Thoracic aorta (tissue), 2 donors: ENCODE measurements at regions not wholly inside any gene's neighbourhood (a gene's known extent, or its start where the extent isn't known, plus 50 kb on each side); places are given as distances from the start of the nearest gene placed in this dataset.

Source experiments
- ATAC-seq: fragments of 150-250 bp; one replicate; pipeline ENCODE4 v1.8.0; 2017; ENCODE audit warnings: low read depth; ENCODE audit not compliant: insufficient number of reproducible peaks, low FRiP score
- DNase-seq: peaks from one replicate; pipeline ENCODE4 v3.0.0-alpha.2; 2020; ENCODE audit warnings: low spot score
- H3K27ac ChIP-seq, 2 donors: fragments of 200-600 bp; sonication (generic); 1 replicate in 1 of 2; 2 replicates in 1 of 2; pipeline ENCODE4 v1.5.1; 2016; ENCODE audit warnings: mild to moderate bottlenecking in 2 of 2, moderate library complexity in 2 of 2
- H3K27me3 ChIP-seq: fragments of 200-600 bp; sonication (generic); replicated peaks from 2 replicates; pipeline ENCODE4 v1.6.0; 2016; ENCODE audit warnings: mild to moderate bottlenecking; ENCODE audit not compliant: insufficient read depth
- H3K36me3 ChIP-seq: fragments of 200-600 bp; sonication (generic); one replicate; pipeline ENCODE4 v1.5.1; 2016
- H3K4me1 ChIP-seq, 2 donors: fragments of 200-600 bp; sonication (generic); 1 replicate in 1 of 2; 2 replicates in 1 of 2; pipeline versions ENCODE4 v1.5.1 to v1.6.0; 2016; ENCODE audit warnings: low read depth in 2 of 2, mild to moderate bottlenecking in 1 of 2; ENCODE audit not compliant: control insufficient read depth in 1 of 2
- H3K4me3 ChIP-seq: fragments of 200-600 bp; sonication (generic); 2 replicates; pipeline ENCODE4 v1.5.1; 2016; ENCODE audit warnings: mild to moderate bottlenecking
- H3K9me3 ChIP-seq: fragments of 200-600 bp; sonication (generic); 2 replicates; pipeline ENCODE4 v1.5.1; 2016
- TF ChIP-seq, protein P1 (sequence below): fragments of 200-600 bp; sonication (generic); IDR thresholded peaks from one replicate; pipeline ENCODE4 v1.5.1; 2019; ENCODE audit warnings: antibody characterized with exemption

DNA sequence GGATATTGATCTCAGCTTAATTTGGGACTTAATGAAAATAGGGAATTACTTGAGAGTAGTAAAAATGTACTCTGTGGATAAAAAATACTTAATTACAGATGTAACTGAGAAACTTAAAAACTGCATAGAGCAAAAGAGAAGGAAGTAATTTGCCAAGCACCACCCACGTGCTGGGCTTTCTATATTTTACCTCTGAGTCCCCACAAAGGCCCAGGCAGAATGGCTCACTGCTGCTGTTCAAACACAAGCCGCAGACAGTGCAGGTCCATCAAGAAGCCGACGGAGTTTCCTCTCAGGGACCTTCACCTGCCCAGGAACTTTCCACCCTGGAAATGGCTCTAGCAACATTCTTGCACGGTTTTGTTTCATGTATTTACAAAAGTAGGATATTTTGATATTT, 77.2 kb upstream of the TRPM1 start:
- Histone ChIP-seq H3K27ac (no peak overlapping the region), H3K36me3 (no peaks in the 10 kb centered on the region), H3K9me3 (peaks cover 9% of the 10 kb centered on the region), H3K4me1 (no peaks in the 10 kb centered on the region), H3K27me3 (no peaks in the 10 kb centered on the region), H3K4me3 (no peak overlapping the region)
- DNase-seq (no peak), ATAC-seq (no peak)
- TF ChIP-seq, protein P1, sequence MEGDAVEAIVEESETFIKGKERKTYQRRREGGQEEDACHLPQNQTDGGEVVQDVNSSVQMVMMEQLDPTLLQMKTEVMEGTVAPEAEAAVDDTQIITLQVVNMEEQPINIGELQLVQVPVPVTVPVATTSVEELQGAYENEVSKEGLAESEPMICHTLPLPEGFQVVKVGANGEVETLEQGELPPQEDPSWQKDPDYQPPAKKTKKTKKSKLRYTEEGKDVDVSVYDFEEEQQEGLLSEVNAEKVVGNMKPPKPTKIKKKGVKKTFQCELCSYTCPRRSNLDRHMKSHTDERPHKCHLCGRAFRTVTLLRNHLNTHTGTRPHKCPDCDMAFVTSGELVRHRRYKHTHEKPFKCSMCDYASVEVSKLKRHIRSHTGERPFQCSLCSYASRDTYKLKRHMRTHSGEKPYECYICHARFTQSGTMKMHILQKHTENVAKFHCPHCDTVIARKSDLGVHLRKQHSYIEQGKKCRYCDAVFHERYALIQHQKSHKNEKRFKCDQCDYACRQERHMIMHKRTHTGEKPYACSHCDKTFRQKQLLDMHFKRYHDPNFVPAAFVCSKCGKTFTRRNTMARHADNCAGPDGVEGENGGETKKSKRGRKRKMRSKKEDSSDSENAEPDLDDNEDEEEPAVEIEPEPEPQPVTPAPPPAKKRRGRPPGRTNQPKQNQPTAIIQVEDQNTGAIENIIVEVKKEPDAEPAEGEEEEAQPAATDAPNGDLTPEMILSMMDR, result no peak

DNA sequence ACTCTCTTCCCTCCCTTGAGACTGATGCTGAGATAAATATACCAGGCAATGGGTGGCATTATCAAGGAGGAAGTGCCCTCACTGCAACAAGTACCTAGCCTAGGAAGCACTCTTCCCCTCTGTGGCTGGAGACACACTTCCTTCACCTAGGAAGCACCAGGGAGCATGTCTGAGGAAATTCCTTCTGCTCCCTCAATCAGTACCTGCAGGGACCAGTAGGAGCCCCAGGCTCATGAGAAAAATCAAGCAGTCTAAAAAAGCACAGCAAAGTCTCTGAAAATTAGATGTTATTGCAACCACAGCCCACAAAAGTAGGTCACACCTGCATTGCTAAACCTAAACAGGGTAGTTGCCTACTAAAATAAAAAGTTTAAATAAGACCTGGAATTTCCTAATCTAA, 78.2 kb upstream of the TRPM1 start:
- H3K27me3 ChIP-seq, result no peaks in the 10 kb centered on the region
- no peak for ATAC-seq
- H3K4me3 ChIP-seq, result no peak overlapping the region
- no peak overlapping the region for H3K27ac ChIP-seq
- TF ChIP-seq, protein P1, result no peak
- DNase-seq, result no peak
- H3K36me3 ChIP-seq, result no peaks in the 10 kb centered on the region
- H3K9me3 ChIP-seq, result peaks cover 9% of the 10 kb centered on the region
- no peaks in the 10 kb centered on the region for H3K4me1 ChIP-seq

DNA sequence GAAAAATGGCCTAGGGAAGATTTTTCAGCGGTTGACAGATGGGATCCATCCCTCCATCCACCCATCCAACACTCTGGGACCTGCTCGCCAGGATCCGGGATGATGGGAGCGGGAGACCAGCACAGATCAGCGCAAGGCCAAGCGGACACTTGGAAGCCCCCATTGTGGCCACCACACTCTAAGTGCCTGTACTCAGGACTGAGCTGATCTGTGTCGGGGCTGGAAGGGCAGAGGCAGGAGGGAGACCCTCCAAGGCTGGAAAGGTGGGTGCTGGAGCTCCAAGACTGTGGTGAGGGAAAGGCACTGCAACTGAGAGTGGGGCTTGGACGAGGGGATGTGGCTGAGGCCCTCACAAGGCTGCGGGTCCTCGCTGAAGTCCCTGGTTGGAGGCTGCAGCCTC, 91.8 kb upstream of the TRPM1 start:
- no peaks in the 10 kb centered on the region for H3K27me3 ChIP-seq
- ATAC-seq (no peak), DNase-seq (no peak)
- H3K9me3 ChIP-seq, result peaks cover 9% of the 10 kb centered on the region
- no peaks in the 10 kb centered on the region for H3K36me3 ChIP-seq
- no peak overlapping the region for H3K4me3 ChIP-seq
- no peak overlapping the region for H3K27ac ChIP-seq
- H3K4me1 ChIP-seq, result no peaks in the 10 kb centered on the region
- TF ChIP-seq, protein P1, result no peak

DNA sequence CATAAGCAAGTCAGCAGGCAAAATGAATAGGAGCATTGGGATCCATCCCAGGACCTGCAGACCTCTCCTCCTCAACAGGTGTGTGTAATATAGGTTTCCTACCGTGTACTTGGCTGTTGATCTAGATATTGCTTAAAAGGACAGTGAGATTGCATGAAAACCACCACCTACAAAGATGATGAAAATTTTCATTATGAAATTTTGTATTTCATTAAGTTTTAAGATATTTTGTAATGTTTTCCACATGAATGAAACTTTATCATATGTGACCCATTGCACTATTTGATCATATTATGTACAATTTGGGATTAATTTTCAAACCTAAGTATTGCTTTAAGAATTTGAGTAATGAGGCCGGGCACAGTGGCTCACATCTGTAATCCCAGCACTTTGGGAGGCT, 94.3 kb upstream of the TRPM1 start:
- no peak for DNase-seq
- Histone ChIP-seq H3K27ac (no peak overlapping the region), H3K36me3 (no peaks in the 10 kb centered on the region), H3K4me3 (no peak overlapping the region), H3K27me3 (no peaks in the 10 kb centered on the region), H3K9me3 (no peaks in the 10 kb centered on the region), H3K4me1 (no peaks in the 10 kb centered on the region)
- TF ChIP-seq, protein P1, result no peak
- no peak for ATAC-seq

DNA sequence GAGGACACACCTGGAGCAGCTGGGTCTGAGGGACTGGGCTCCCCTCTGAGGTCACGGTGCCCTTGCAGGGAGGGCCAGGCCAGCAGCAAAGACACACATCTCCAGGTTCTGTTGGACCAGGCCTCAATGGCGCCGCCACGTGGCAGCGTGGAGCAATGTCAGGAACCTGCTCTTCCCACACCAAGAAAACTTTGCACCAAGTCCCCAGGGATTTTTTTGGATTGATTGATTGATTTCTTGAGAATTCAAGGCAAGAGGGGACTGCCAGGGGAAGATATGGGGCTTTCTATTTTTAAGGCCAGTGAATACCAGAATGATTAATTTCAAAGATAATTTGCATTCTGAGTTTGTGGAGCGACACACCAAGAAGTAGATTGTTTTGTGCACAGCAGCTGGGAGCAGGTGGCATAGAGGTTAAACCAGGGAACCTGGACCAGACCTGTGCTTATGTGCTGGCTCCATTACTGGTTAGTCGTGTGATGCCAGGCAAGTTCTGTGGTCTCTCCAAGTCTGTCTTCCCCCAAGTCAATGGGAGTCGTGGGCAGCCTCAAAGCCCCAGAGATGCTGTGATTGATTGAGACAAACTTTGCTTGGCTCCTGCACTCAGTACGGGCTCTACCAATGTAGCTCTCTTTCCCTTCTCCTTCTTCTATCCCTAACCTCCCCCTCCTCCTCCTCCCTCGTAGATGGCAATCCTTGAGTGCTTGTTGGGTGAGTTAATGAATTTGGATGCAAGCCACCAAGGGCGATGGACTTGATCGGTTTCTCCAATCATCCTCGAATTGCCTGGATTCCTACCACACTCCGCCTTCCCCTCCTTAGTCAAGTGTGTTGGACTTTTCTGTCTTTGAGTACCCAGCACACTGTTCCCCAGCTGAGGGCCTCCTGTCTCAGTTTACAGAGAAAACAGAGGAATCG, 96.2 kb upstream of the TRPM1 start:
- H3K4me1 ChIP-seq, result no peaks in the 10 kb centered on the region
- H3K36me3 ChIP-seq, result no peaks in the 10 kb centered on the region
- no peak overlapping the region for H3K27ac ChIP-seq
- H3K9me3 ChIP-seq, result no peaks in the 10 kb centered on the region
- H3K27me3 ChIP-seq, result no peaks in the 10 kb centered on the region
- TF ChIP-seq, protein P1, result peak; percentile 33
- no peak for ATAC-seq
- H3K4me3 ChIP-seq, result no peak overlapping the region
- DNase-seq, result no peak
